ENCODE measurements at regions not wholly inside any gene's neighbourhood (a gene's known extent, or its start where the extent isn't known, plus 50 kb on each side); places are given as distances from the start of the nearest gene placed in this dataset.
"Not testable (repeated sequence)": the region's sequence is repeated elsewhere in the genome, so short reads cannot be mapped to it uniquely, and the experiment has no call there.

GRCh38 chr10:90034862-90035261 is 333.5 kb downstream of the KIF20B start:
- not testable (repeated sequence) for DNase-seq

GRCh38 chr10:90041585-90041984 is 340.2 kb downstream of the KIF20B start:
- DNase-seq, result no peak

DNA sequence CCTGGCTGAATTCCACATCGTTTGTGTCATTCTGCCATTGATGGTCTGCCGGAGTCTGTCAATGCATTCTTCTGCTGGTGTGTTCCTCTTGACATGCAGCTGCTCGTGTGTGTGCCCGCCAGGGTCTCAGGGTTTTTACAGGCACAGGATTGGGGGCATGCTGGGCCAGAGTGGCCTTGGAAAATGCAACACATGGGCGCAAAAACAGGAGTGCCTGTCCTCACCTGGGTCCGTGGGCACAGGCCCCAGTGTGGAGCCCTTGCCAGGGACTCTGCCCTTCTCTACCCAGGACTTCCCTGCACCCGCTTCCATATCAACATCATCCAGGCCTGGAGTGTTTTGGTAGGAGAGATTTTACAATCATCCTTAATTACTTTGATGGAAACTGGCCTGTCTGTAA is 340.7 kb downstream of the KIF20B start:
- DNase-seq, result no peak

GRCh38 chr10:90047243-90047729 is 345.9 kb downstream of the KIF20B start:
- no peak for DNase-seq

DNA sequence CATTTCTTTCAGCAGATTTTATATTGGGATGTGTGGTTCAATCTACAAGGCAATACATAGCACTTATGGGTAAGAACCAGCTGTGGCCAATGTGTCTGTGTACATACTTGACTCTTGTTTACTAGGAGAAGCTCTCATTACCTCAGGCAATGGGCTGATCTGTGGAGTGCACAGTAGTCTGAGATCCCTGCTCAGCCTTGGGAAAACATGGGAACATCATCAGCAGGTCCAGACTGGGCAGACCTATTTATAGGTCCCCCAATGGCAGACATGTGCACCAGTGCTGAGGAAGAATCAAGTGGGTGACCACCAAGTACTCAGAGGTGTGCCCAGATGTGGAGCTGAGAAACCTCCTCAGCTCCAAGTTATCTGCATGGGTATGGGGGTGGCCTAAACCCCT is 349.7 kb downstream of the KIF20B start:
- DNase-seq, result no peak

- DNase-seq, result no peak
These were observed 350.1 kb downstream of the KIF20B start for GRCh38 chr10:90051474-90051873.

DNA sequence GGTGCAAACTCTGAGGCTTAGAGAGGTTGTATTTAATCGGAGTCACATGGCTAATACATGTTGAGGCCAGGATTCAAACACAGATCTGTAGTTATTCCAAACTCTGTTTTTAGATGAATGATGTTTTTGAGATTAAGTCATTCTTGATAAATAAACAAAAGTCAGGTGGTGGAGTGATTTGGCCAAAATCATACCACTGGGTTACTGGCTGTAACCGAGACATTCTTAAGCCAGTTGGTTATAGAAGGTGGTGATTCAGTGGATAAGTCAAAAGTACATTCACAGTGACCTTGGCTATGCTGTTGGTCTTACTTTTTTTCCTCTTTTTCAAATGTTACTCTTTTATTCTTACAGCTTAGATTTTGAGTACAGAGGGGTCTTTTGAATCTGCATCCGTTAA is 361.4 kb downstream of the KIF20B start:
- DNase-seq, result no peak

- DNase-seq, result no peak
These were observed 362.9 kb downstream of the KIF20B start for GRCh38 chr10:90064295-90064694.

- no peak for DNase-seq
These were observed 365.0 kb downstream of the KIF20B start for GRCh38 chr10:90066435-90066834.

- DNase-seq, result no peak
These were observed 374.6 kb downstream of the KIF20B start for GRCh38 chr10:90075995-90076394.

DNA sequence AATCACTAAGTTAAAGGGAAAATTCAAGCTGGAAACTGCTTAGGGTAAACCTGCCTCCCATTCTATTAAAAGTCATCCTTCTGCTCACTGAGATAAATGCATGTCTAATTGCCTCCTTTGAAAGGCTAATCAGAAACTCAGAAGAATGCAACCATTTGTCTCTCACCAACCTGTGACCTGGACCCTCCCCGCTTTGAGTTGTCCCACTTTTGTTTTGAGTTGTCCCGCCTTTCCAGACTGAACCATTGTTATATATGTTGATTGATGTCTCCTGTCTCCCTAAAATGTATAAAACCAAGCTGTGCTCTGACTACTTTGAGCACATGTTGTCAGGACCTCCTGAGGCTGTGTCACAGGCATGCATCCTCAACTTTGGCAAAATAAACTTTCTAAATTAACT is 378.4 kb downstream of the KIF20B start:
- no peak for DNase-seq

- not testable (repeated sequence) for DNase-seq
These were observed 385.3 kb downstream of the KIF20B start for GRCh38 chr10:90086606-90087190.

DNA sequence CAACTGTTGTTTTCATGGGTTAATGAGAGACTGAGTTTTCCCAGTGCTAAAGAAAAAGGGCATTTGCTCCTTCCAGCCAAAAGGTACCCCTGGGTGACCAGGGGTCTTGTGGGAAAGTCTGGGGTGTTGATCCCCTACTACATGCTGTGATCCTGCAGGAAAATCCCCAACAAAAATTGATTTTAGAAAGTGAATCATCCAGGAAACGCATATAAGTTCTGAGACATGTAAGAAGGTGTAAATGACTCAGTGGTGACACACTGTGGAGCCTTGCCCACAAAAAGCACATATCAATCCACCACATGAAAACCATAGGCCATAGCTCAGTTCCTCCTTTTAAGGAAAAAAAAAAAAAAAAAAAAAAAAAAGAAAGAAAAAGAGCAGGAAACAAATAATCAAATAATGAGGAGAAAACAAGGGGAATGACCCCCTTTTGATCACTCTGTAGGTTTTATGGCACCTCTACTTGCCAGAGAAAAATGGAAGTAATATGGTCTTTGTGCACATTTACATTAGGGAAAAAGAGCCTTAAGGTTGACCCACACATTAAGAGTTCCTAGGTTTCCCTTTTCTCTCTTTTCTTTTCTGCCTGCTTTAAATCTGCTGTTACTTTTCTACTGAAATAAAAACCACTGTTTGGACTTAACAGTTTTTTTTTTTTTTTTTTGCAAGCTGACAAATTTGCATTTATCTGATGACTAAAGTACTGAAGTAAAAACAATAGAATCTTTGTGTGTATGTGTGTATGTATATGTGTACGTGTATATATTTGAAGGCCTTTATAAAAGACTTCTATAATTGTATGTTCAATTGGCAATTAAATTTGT is 386.0 kb downstream of the KIF20B start:
- DNase-seq, result no peak

GRCh38 chr10:90088024-90088317 is 386.6 kb downstream of the KIF20B start:
- DNase-seq, result no peak

DNA sequence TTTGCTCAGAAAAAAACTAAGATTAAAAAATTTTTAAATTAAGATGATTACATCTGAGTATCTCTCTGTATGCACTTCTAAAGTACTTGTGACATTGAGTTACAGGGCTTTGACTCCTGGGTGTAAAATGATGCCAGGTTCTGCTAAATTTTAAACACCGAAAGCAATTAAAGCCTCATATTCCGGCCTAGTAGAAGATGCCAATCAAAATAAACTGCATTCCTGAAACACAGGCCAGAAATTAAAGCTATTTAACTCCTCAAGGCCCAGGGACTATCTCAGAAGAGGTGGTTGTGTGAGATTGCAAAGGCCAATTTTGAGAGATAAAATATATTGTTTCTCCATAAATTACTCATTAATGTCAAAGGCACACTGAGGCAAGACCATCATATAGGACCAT is 388.3 kb downstream of the KIF20B start:
- no peak for DNase-seq

DNA sequence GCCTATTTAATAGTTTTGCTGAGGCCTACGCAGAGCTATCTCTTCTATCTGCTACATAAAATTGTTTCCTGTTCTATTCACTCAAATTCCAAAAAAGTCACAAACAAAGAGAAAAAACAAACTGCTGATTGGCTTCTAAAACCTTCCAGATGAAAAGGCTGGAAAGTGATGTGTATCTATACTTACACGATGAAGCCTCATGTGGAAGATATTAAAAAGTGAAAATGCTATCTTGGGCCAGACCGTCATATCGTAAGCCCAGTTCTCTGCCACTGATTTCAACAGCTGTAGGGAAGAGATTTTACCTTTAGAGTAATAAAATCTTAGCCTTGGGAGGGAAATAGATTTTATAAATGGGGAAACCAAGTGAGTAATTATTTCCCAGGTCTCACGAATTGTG is 394.8 kb downstream of the KIF20B start:
- DNase-seq, result no peak

DNA sequence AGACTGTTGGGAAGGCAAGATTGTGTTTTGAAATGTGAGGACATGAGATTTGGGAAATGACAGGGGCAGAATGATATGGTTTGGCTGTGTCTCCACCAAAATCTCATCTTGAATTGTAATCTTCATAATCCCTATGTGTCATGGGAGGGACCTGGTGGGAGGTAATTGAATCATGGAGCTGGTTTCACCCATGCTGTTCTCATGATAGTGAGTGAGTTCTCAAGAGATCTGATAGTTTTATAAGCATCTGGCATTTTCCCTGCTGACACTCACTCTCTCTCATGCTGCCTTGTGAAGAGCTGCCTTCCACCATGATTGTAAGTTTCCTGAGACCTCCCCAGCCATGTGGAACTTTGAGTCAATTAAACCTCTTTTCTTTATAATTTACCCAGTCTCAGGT is 406.2 kb downstream of the KIF20B start:
- DNase-seq, result not testable (repeated sequence)

- no peak for DNase-seq
These were observed 410.3 kb downstream of the KIF20B start for GRCh38 chr10:90111671-90112070.

DNA sequence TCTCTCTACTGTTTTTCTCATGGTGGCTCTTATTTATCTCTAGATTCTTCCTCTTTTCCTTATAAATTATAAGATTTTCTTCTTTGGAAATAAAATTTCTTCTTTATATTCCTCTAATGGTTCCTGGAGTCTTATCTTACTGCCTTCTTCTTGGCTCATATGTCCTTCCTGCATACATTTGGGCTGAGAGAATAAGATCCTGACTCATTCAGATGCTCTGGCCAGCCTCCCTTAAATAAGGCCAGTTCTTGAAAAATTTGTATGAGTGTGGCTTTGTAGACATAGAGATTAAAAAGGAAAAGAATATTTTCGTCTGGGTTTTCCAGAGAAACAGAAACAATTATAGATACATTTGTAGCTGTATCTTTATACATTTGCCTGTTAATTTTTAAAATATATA is 411.3 kb downstream of the KIF20B start:
- no peak for DNase-seq

GRCh38 chr10:90118567-90118966 is 417.2 kb downstream of the KIF20B start:
- not testable (repeated sequence) for DNase-seq

DNA sequence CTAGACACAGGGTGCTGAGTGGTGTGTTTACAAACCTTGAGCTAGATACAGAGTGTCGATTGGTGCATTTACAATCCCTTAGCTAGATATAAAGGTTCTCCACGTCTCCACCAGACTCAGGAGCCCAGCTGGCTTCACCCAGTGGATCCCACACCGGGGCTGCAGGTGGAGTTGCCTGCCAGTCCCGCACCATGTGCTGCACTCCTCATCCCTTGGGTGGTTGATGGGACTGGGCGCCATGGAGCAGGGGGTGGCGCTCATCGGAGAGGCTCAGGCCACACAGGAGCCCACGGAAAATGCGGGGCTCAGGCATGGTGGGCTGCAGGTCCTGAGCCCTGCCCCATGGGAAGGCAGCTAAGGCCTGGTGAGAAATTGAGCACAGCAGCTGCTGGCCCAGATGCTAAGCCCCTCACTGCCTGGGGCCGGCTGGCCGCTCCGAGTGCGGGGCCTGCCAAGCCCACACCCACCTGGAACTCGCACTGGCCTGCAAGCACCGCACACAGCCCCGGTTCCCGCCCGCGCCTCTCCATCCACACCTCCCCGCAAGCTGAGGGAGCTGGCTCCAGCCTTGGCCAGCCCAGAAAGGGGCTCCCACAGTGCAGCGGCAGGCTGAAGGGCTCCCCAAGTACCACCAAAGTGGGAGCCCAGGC is 418.4 kb downstream of the KIF20B start:
- DNase-seq, result not testable (repeated sequence)

DNA sequence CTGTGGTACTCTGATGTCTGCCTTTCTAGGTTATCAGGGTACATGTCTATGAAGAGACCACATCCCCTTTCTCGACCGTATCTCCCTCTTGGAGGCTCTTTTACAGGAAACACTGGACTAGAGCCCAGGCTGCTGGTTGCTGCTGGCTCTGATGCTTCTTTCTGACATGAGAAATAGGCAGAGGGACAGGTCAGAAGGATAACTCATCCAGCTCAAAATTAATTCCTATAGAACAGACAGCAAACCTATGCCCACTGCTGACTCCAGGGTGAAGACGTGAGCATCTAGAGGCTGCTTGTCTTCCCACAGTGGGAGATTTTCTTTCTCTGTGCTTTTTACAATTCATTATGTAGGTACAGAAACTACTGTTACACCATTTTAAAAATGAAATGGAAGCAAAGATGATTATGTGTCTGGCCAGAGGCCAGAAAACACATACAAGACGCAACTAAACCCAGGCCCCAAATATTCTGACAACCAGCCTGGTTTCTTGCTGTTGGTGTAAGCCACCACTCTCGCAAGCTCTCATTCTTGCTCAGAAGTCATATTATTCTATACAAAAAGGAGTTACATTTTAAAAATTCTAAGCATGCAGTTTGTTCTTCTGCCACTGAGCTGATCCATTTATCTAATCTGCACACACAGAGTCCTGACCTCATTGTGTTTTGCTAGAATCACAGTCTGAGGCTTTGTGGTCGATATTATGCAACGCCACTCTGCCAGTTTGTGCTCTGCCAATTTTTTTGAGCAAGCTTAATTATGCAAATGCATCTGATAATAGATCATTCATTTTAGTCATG is 424.3 kb downstream of the KIF20B start:
- DNase-seq, result no peak

DNA sequence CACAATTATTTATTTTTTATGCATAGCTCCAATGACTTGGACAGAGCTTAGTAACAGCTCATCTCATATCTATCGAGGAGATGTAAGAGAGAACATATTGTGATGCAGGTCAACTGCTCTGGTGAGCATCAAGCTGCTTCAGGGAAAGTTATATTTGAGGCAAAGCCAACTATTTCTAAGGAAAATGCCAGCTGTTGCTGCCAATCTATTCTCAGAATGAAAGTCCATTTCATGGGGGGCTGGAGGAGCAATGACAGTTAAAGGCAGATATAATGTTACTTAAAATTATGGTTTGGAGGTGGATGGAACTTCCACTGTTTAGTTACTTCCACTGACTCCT is 424.8 kb downstream of the KIF20B start:
- DNase-seq, result no peak

Measured in CD4-positive, alpha-beta T cell treated with Interleukin-17A for 1 hour (primary cell).